ENCODE measurements at regions not wholly inside any gene's neighbourhood (a gene's known extent, or its start where the extent isn't known, plus 50 kb on each side); places are given as distances from the start of the nearest gene placed in this dataset.
"Not testable (repeated sequence)": the region's sequence is repeated elsewhere in the genome, so short reads cannot be mapped to it uniquely, and the experiment has no call there.

GRCh38 chr1:194755241-194755994, 1569.0 kb upstream of the B3GALT2 start:
- no peak overlapping the region for H3K4me3 ChIP-seq (ENCODE audit: low read depth, low read length)
- TF ChIP-seq CTCF (conservative IDR thresholded peaks at IDR 0.05; ENCODE audit: low read depth, low read length), result no peak
- no peak for DNase-seq (ENCODE audit: low read depth)

- DNase-seq (ENCODE audit: low read depth); H3K4me3 ChIP-seq (ENCODE audit: low read depth, low read length): not testable (repeated sequence)
Measured at GRCh38 chr1:194738843-194739242, 1552.4 kb upstream of the B3GALT2 start.

DNA sequence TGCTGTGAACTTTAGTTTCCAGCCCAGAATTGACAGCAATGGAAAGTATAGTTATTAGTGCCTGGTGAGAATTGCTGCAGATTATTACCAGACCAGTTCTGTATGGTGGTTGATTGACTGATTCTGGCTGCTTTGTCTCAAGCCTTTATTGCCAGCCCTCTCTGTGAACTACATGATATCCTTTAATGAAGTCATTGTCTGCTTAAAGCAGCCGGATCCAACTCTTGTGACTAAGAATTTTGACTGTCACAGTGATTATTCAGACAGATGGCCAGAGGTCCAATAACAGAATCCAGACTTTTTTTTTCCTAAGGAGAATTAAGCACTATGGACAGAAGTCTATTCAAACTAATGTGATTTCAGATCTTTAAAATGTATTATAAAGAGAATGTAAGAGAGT, 1548.6 kb upstream of the B3GALT2 start:
- DNase-seq (ENCODE audit: low read depth), result no peak
- TF ChIP-seq CTCF (conservative IDR thresholded peaks at IDR 0.05; ENCODE audit: low read depth, low read length), result no peak
- H3K4me3 ChIP-seq (ENCODE audit: low read depth, low read length), result no peak overlapping the region

GRCh38 chr1:194731025-194731424, 1544.6 kb upstream of the B3GALT2 start:
- no peak overlapping the region for H3K4me3 ChIP-seq (ENCODE audit: low read depth, low read length)
- no peak for DNase-seq (ENCODE audit: low read depth)
- TF ChIP-seq CTCF (conservative IDR thresholded peaks at IDR 0.05; ENCODE audit: low read depth, low read length), result no peak

GRCh38 chr1:194730304-194730703, 1543.9 kb upstream of the B3GALT2 start:
- no peak for TF ChIP-seq CTCF (conservative IDR thresholded peaks at IDR 0.05; ENCODE audit: low read depth, low read length)
- H3K4me3 ChIP-seq (ENCODE audit: low read depth, low read length), result no peak overlapping the region
- DNase-seq (ENCODE audit: low read depth), result no peak

DNA sequence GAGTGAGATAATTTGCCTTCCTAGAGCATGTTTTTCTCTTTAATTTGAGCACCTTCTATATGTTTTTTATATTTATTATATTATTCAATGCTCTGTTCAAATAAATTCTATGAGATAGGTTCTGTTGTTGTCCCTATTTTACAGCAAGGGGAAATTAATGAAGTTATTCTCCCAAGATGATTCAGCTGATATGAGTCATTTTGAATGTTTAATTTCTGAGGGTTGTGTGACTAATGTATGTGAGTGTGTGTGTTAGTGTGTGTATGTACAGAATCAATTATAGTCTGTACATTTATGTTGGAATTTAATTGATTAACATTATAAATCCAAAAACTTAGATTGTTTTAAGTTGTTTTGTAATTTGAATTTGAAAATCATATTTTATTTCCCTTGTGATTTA, 1536.7 kb upstream of the B3GALT2 start:
- H3K4me3 ChIP-seq (ENCODE audit: low read depth, low read length), result no peak overlapping the region
- DNase-seq (ENCODE audit: low read depth), result no peak
- TF ChIP-seq CTCF (conservative IDR thresholded peaks at IDR 0.05; ENCODE audit: low read depth, low read length), result no peak

- DNase-seq (ENCODE audit: low read depth), result no peak
- H3K4me3 ChIP-seq (ENCODE audit: low read depth, low read length), result no peak overlapping the region
- no peak for TF ChIP-seq CTCF (conservative IDR thresholded peaks at IDR 0.05; ENCODE audit: low read depth, low read length)
Measured at GRCh38 chr1:194717941-194718340, 1531.5 kb upstream of the B3GALT2 start.

All from epithelial cell of proximal tubule (primary cell).